ENCODE measurements at regions not wholly inside any gene's neighbourhood (a gene's known extent, or its start where the extent isn't known, plus 50 kb on each side); places are given as distances from the start of the nearest gene placed in this dataset.

GRCh38 chr12:24081092-24081529 is 131.6 kb upstream of the SOX5 start:
- DNase-seq (ENCODE audit: low read depth): no peak

GRCh38 chr12:24080465-24080864 is 131.0 kb upstream of the SOX5 start:
- no peak for DNase-seq (ENCODE audit: low read depth)

- no peak for DNase-seq (ENCODE audit: low read depth)
Observed at GRCh38 chr12:24079083-24079482, 129.6 kb upstream of the SOX5 start.

GRCh38 chr12:24078318-24078765 is 128.9 kb upstream of the SOX5 start:
- DNase-seq (ENCODE audit: low read depth): no peak

- no peak for DNase-seq (ENCODE audit: low read depth)
Observed at GRCh38 chr12:24077161-24077560, 127.7 kb upstream of the SOX5 start.

- DNase-seq (ENCODE audit: low read depth): no peak
Observed at GRCh38 chr12:24075650-24076049, 126.2 kb upstream of the SOX5 start.

GRCh38 chr12:24073170-24073810 is 123.8 kb upstream of the SOX5 start:
- no peak for DNase-seq (ENCODE audit: low read depth)

GRCh38 chr12:24072302-24072701 is 122.8 kb upstream of the SOX5 start:
- DNase-seq (ENCODE audit: low read depth): no peak

GRCh38 chr12:24071842-24072241 is 122.4 kb upstream of the SOX5 start:
- no peak for DNase-seq (ENCODE audit: low read depth)

GRCh38 chr12:24069532-24070395 is 120.3 kb upstream of the SOX5 start:
- no peak for DNase-seq (ENCODE audit: low read depth)

- DNase-seq (ENCODE audit: low read depth): no peak
Observed at GRCh38 chr12:24066865-24067264, 117.4 kb upstream of the SOX5 start.

- DNase-seq (ENCODE audit: low read depth): no peak
Observed at GRCh38 chr12:24066097-24066496, 116.6 kb upstream of the SOX5 start.

- DNase-seq (ENCODE audit: low read depth): no peak
Observed at GRCh38 chr12:24062642-24063245, 113.3 kb upstream of the SOX5 start.

GRCh38 chr12:24060089-24060488 is 110.6 kb upstream of the SOX5 start:
- no peak for DNase-seq (ENCODE audit: low read depth)

- DNase-seq (ENCODE audit: low read depth): no peak
Observed at GRCh38 chr12:24057920-24058476, 108.5 kb upstream of the SOX5 start.

- no peak for DNase-seq (ENCODE audit: low read depth)
Observed at GRCh38 chr12:24055747-24056146, 106.3 kb upstream of the SOX5 start.

GRCh38 chr12:24054416-24054815 is 104.9 kb upstream of the SOX5 start:
- no peak for DNase-seq (ENCODE audit: low read depth)

- no peak for DNase-seq (ENCODE audit: low read depth)
Observed at GRCh38 chr12:24049728-24050127, 100.3 kb upstream of the SOX5 start.

GRCh38 chr12:24049101-24049500 is 99.6 kb upstream of the SOX5 start:
- no peak for DNase-seq (ENCODE audit: low read depth)

- DNase-seq (ENCODE audit: low read depth): no peak
Observed at GRCh38 chr12:24048446-24048845, 99.0 kb upstream of the SOX5 start.

GRCh38 chr12:24047326-24047725 is 97.9 kb upstream of the SOX5 start:
- no peak for DNase-seq (ENCODE audit: low read depth)

- no peak for DNase-seq (ENCODE audit: low read depth)
Observed at GRCh38 chr12:24045816-24046257, 96.4 kb upstream of the SOX5 start.

All from forelimb muscle (tissue), 1 donor.